K562 (cell line): ENCODE measurements at regions not wholly inside any gene's neighbourhood (a gene's known extent, or its start where the extent isn't known, plus 50 kb on each side); places are given as distances from the start of the nearest gene placed in this dataset.

ENCODE experiments used
- ATAC-seq: fragments of 200-7000 bp; cut with Tn5 transposase; 3 replicates; pipeline ENCODE4 v1.9.1; 2020; ENCODE audit warnings: moderate library complexity
- BruUV-seq: library from RNA; stranded (reverse); fragments of 400-500 nt; replicated peaks from 2 replicates; lab custom pipeline; 2021; lab: Mats Ljungman, UMichigan
- CTCF ChIA-PET: fragments of 300-600 bp; formaldehyde crosslinking; extraction: SDS; loops from one replicate; lab custom pipeline; 2021; ENCODE audit warnings: low intra/inter-chr PET ratio; lab: Yijun Ruan, JAX
- POLR2A ChIA-PET: fragments of 300-600, 350-650 bp; sonication (Branson Sonifier 250); formaldehyde crosslinking; extraction: SDS; loops from one replicate; lab custom pipeline; 2021; ENCODE audit warnings: antibody characterized with exemption, inconsistent platforms; lab: Yijun Ruan, JAX
- DNase-seq, 4 experiments: peaks; one replicate each; pipeline versions ENCODE4 v3.0.0 to v3.0.0-alpha.2; 2011 to 2018; ENCODE audit warnings: low spot score in 3 of 4, mixed read lengths in 3 of 4; ENCODE audit errors: extremely low read depth in 1 of 4
- FAIRE-seq: peaks from 2 replicates; lab custom pipeline; 2011; peaks lifted over from hg19 to GRCh38; lab: Jason Lieb, UNC
- H2AFZ ChIP-seq: 2 replicates; pipeline ENCODE4 v1.6.0; 2011; ENCODE audit warnings: low read depth, low read length, control low read depth, inconsistent platforms
- H3K27ac ChIP-seq: fragments of 200-600 bp; 3 replicates; pipeline ENCODE4 v1.8.0; 2011; ENCODE audit warnings: low read depth, mild to moderate bottlenecking, control low read depth, inconsistent platforms, low read length, moderate library complexity, mixed read lengths; ENCODE audit errors: extremely low read depth
- H3K27me3 ChIP-seq, 2 experiments: fragments of 300-600 bp in 1 of 2; 2 replicates in 1 of 2; 3 replicates in 1 of 2; pipeline versions ENCODE4 v1.6.0 to v1.8.0; 2011; ENCODE audit warnings: inconsistent platforms in 2 of 2, low read length in 2 of 2, mild to moderate bottlenecking in 1 of 2, mixed read lengths in 1 of 2, moderate library complexity in 1 of 2; ENCODE audit not compliant: control insufficient read depth in 2 of 2, insufficient read depth in 2 of 2
- H3K36me3 ChIP-seq: fragments of 300-600 bp; 3 replicates; pipeline ENCODE4 v1.8.0; 2011; ENCODE audit warnings: mild to moderate bottlenecking, low read length, inconsistent platforms; ENCODE audit not compliant: control insufficient read depth, insufficient read depth
- H3K4me1 ChIP-seq, 2 experiments: fragments of 200-600 bp in 1 of 2; replicated peaks in 1 of 2; 2 replicates in 1 of 2; 3 replicates in 1 of 2; pipeline versions ENCODE4 v1.5.1 to v1.8.0; 2011; ENCODE audit warnings: inconsistent platforms in 2 of 2, low read length in 2 of 2, mild to moderate bottlenecking in 1 of 2, mixed read lengths in 1 of 2, moderate library complexity in 1 of 2; ENCODE audit not compliant: control insufficient read depth in 2 of 2, insufficient read depth in 2 of 2
- H3K4me2 ChIP-seq: 2 replicates; pipeline ENCODE4 v1.6.1; 2011; ENCODE audit warnings: low read length, control low read depth, inconsistent platforms, mixed read lengths; ENCODE audit not compliant: insufficient read depth
- H3K4me3 ChIP-seq: fragments of 200-600 bp; sonication (generic), shearing (Covaris generic); 2 replicates; pipeline ENCODE4 v1.5.1; 2016; ENCODE audit warnings: control low read depth, inconsistent platforms
- H3K79me2 ChIP-seq: fragments of 200-600 bp; 3 replicates; pipeline ENCODE4 v1.8.0; 2011; ENCODE audit warnings: low read length, inconsistent platforms; ENCODE audit not compliant: control insufficient read depth, insufficient read depth
- H3K9ac ChIP-seq, 2 experiments: 2 replicates each; pipeline versions ENCODE4 v1.6.0 to v1.6.1; 2011; ENCODE audit warnings: low read depth in 2 of 2, low read length in 2 of 2, control low read depth in 1 of 2, inconsistent platforms in 1 of 2, mild to moderate bottlenecking in 1 of 2, mixed read lengths in 1 of 2; ENCODE audit not compliant: insufficient read depth in 1 of 2
- H3K9me1 ChIP-seq: one replicate; pipeline ENCODE4 v1.6.0; 2011; ENCODE audit warnings: inconsistent platforms, mild to moderate bottlenecking, low read length, moderate library complexity; ENCODE audit not compliant: control insufficient read depth, insufficient read depth
- H3K9me3 ChIP-seq: replicated peaks from 2 replicates; pipeline ENCODE4 v1.5.1; 2011; ENCODE audit warnings: low read depth, low read length, inconsistent platforms; ENCODE audit not compliant: control insufficient read depth, insufficient read depth
- H4K20me1 ChIP-seq: replicated peaks from 2 replicates; pipeline ENCODE4 v1.6.1; 2011; ENCODE audit warnings: low read length, inconsistent platforms, mixed read lengths; ENCODE audit not compliant: control insufficient read depth, insufficient read depth
- ATF1 ChIP-seq, 2 experiments: fragments of 450-650 bp in 1 of 2; IDR thresholded peaks; 2 replicates each; pipeline ENCODE4 v1.6.1; 2016; ENCODE audit warnings: missing compliant biosample characterization in 1 of 2, missing genetic modification characterization in 1 of 2
- BMI1 ChIP-seq: fragments of 150-350 bp; IDR thresholded peaks from 2 replicates; pipeline ENCODE4 v1.6.1; 2014; ENCODE audit warnings: low read length
- BRF1 ChIP-seq: IDR thresholded peaks from 3 replicates; pipeline ENCODE4 v1.6.1; 2011; ENCODE audit warnings: borderline replicate concordance, mild to moderate bottlenecking; ENCODE audit not compliant: insufficient read length; ENCODE audit errors: extremely low read depth
- FOXA3 ChIP-seq, 2 experiments: fragments of 450-650 bp in 1 of 2; sonication (generic) in 1 of 2; formaldehyde crosslinking; IDR thresholded peaks in 1 of 2; conservative IDR thresholded peaks in 1 of 2; 2 replicates each; pipeline versions ENCODE4 v1.4.0 to v1.8.0; 2020 to 2022; ENCODE audit warnings: mild to moderate bottlenecking in 2 of 2, missing genetic modification reagents in 1 of 2
- KLF10 ChIP-seq: fragments of 250-450 bp; sonication (Bioruptor Pico); IDR thresholded peaks from 2 replicates; pipeline ENCODE4 v1.6.1; 2021; ENCODE audit warnings: matching md5 sums
- NCOA6 ChIP-seq: fragments of 450-650 bp; IDR thresholded peaks from 2 replicates; pipeline ENCODE4 v1.6.1; 2017; ENCODE audit warnings: mild to moderate bottlenecking
- SRSF1 ChIP-seq: fragments of 200-400 bp; formaldehyde crosslinking; IDR thresholded peaks from 2 replicates; pipeline ENCODE4 v1.6.1; 2017; ENCODE audit warnings: mild to moderate bottlenecking, low read depth, low read length, moderate library complexity
- STAG1 ChIP-seq: sonication (generic); formaldehyde crosslinking; IDR thresholded peaks from 2 replicates; pipeline ENCODE4 v1.5.0; 2020; ENCODE audit warnings: missing genetic modification reagents, borderline replicate concordance
- ZEB2 ChIP-seq: fragments of 450-650 bp; IDR thresholded peaks from 2 replicates; pipeline ENCODE4 v1.6.1; 2016
- ZNF282 ChIP-seq: sonication (generic); formaldehyde crosslinking; IDR thresholded peaks from 2 replicates; pipeline ENCODE4 v1.8.1; 2023; ENCODE audit warnings: missing genetic modification reagents
- ZNF57 ChIP-seq: fragments of 450-650 bp; formaldehyde crosslinking; IDR thresholded peaks from 2 replicates; pipeline ENCODE4 v1.4.0; 2020; ENCODE audit warnings: mild to moderate bottlenecking, moderate library complexity
- WGBS: fragments of 100-300 bp; shearing (Covaris generic); methylation state at CpG from one replicate; pipeline ENCODE4 v1.1.6; 2016; ENCODE audit warnings: low coverage, mixed read lengths; ENCODE audit not compliant: insufficient coverage; ENCODE audit errors: missing lambda C conversion rate; 5-methylcytosine and 5-hydroxymethylcytosine counted together
- in situ Hi-C: fragments of 300-500 bp; cut with MboI; formaldehyde crosslinking; loops from 4 replicates; pipeline ENCODE4 v1.15.0; 2018; ENCODE audit warnings: inconsistent platforms, mixed read lengths
- intact Hi-C: fragments of 100-400 bp; cut with micrococcal nuclease; formaldehyde crosslinking; loops from 2 replicates; pipeline ENCODE4 v1.14.2; 2022
- TF ChIP-seq, protein P1 (sequence below), 2 experiments: fragments of 450-650 bp; IDR thresholded peaks; 2 replicates each; pipeline ENCODE4 v1.6.1; 2016; ENCODE audit warnings: mild to moderate bottlenecking in 2 of 2, borderline replicate concordance in 1 of 2, low read depth in 1 of 2, moderate library complexity in 1 of 2
- TF ChIP-seq, protein P2 (sequence below): IDR thresholded peaks from 2 replicates; pipeline ENCODE4 v1.6.1; 2011; ENCODE audit not compliant: insufficient read length; ENCODE audit errors: extremely low read depth

DNA sequence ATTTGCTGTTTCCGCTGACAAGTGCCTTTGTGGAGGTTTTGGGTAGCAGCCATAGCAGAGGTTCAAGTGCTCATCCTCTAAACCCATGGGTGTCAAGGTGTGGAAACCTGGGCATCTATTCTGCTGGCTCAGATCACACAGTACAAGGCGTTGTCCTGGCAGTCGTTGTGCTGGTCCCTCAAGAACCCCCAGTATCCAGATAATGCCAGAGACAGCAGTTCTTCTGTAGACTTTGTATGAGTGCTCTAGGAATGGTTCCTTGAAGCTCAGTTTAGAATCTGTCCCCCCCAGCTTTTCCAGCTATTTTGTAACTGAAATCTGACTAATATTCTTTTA, 655.7 kb upstream of the MAP3K7 start:
- no peak for ATAC-seq
- WGBS: 0% methylated on average over 3 of the region's 3 CpGs
- POLR2A ChIA-PET: no interaction called here

More for the DNA sequence above, 655.7 kb upstream of the MAP3K7 start:
- intact Hi-C loops (no loop called here), in situ Hi-C loops (no loop called here)
- H3K36me3 ChIP-seq: no peaks in the 10 kb centered on the region
- BruUV-seq: no TSS peak
- no peak overlapping the region for H3K27ac ChIP-seq
- DNase-seq: no peak
- H3K9ac ChIP-seq: no peak overlapping the region
- CTCF ChIA-PET: no interaction called here
- no peaks in the 10 kb centered on the region for H3K9me1 ChIP-seq
- no peaks in the 10 kb centered on the region for H3K27me3 ChIP-seq
- no peak overlapping the region for H3K4me2 ChIP-seq
- no peaks in the 10 kb centered on the region for H3K79me2 ChIP-seq
- no peak for FAIRE-seq
- no peak overlapping the region for H2AFZ ChIP-seq
- H3K9me3 ChIP-seq: no peaks in the 10 kb centered on the region
- no peaks in the 10 kb centered on the region for H3K4me1 ChIP-seq
- H3K4me3 ChIP-seq: no peak overlapping the region
- TF ChIP-seq, protein P1, sequence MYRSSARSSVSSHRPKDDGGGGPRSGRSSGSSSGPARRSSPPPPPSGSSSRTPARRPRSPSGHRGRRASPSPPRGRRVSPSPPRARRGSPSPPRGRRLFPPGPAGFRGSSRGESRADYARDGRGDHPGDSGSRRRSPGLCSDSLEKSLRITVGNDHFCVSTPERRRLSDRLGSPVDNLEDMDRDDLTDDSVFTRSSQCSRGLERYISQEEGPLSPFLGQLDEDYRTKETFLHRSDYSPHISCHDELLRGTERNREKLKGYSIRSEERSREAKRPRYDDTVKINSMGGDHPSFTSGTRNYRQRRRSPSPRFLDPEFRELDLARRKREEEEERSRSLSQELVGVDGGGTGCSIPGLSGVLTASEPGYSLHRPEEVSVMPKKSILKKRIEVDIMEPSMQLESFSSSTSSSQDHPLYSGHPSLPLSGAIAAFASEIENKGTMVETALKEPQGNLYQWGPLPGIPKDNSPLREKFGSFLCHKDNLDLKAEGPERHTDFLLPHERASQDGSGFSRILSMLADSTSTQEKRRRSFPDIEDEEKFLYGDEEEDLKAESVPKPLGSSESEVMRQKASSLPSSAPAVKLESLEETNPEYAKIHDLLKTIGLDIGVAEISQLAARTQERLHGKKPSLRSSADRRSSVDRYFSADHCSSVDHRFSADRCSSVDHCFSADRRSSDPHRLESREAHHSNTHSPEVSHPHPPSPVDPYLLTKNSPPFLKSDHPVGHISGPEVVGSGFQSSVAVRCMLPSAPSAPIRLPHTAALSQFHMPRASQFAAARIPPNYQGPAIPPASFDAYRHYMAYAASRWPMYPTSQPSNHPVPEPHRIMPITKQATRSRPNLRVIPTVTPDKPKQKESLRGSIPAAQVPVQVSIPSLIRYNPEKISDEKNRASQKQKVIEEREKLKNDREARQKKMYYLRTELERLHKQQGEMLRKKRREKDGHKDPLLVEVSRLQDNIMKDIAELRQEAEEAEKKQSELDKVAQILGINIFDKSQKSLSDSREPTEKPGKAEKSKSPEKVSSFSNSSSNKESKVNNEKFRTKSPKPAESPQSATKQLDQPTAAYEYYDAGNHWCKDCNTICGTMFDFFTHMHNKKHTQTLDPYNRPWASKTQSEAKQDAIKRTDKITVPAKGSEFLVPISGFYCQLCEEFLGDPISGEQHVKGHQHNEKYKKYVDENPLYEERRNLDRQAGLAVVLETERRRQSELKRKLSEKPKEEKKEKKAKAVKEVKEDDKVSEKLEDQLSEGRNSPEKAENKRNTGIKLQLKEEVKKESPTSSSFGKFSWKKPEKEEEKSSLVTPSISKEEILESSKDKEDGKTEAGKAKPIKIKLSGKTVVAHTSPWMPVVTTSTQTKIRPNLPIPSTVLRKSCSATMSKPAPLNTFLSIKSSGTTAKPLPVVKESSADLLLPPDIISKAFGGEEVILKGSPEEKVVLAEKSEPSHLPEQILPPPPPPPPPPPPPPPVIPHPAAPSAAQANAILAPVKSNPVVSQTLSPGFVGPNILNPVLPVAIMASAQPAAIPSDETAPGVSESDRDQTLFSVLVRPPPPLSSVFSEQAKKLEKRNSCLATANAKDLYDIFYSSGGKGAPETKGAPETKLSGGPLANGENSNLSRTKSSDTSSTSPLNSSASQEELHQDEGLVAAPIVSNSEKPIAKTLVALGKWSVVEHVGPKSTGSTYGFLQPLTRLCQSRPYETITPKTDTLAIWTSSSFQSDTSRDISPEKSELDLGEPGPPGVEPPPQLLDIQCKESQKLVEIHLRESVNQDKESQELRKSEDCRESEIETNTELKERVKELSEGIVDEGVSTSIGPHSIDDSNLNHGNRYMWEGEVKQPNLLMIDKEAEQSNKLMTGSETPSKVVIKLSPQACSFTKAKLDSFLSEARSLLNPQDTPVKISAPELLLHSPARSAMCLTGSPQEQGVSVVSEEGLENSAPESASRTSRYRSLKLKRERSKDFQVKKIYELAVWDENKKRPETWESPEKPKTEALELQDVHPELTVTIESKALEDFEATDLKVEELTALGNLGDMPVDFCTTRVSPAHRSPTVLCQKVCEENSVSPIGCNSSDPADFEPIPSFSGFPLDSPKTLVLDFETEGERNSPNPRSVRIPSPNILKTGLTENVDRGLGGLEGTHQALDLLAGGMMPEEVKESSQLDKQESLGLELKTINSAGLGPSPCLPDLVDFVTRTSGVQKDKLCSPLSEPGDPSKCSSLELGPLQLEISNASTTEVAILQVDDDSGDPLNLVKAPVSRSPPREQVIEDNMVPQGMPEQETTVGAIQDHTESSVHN (IDR thresholded peaks at IDR 0.05; ENCODE audit: borderline replicate concordance in 1 of 2, low read depth in 1 of 2): no peak
- TF ChIP-seq FOXA3 (CRISPR knock-in tag; conservative IDR thresholded peaks at IDR 0.05 in 1 of 2, IDR thresholded peaks at IDR 0.05 in 1 of 2) (no peak), NCOA6 (no peak), ATF1 (CRISPR knock-in tag; IDR thresholded peaks at IDR 0.05) (no peak), ATF1 (tag; IDR thresholded peaks at IDR 0.05) (no peak), KLF10 (CRISPR knock-in tag) (no peak), ZNF57 (no peak), BRF1 (no peak), ZEB2 (no peak), SRSF1 (no peak), STAG1 (CRISPR knock-in tag) (no peak), ZNF282 (CRISPR knock-in tag) (no peak), BMI1 (no peak)
- TF ChIP-seq, protein P2, sequence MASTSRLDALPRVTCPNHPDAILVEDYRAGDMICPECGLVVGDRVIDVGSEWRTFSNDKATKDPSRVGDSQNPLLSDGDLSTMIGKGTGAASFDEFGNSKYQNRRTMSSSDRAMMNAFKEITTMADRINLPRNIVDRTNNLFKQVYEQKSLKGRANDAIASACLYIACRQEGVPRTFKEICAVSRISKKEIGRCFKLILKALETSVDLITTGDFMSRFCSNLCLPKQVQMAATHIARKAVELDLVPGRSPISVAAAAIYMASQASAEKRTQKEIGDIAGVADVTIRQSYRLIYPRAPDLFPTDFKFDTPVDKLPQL: no peak
- TF ChIP-seq, all 486 proteins: peak for 0
- no peaks in the 10 kb centered on the region for H4K20me1 ChIP-seq
